CD4-positive, alpha-beta T cell treated with Interleukin-17A for 1 hour (primary cell): ENCODE measurements at regions not wholly inside any gene's neighbourhood (a gene's known extent, or its start where the extent isn't known, plus 50 kb on each side); places are given as distances from the start of the nearest gene placed in this dataset.
A peak's percentile ranks its signal among the peaks of the same experiment; 100 is the strongest.

Experiments used
- DNase-seq: peaks from one replicate; pipeline ENCODE4 v3.0.0-alpha.2; 2020

DNA sequence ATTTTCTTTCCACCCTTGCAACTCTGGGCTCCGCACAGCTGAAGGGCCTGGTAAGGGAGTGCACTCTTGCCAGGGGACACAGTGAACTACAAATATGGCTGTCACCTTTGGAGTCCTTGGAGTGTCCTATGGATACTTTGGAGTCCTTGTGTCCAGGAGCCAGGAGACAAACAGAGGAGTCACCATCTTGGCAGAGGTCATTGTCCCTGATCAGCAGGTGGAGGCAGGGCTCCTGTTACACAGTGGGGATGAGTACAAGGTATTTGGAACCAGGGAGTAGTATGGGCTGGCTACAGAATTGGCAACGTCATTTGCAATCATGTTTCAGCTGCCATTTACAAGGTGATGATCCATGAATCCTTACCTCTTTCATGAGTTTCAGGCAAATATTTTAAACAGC, 132.5 kb downstream of the FAM161A start:
- DNase-seq = no peak

DNA sequence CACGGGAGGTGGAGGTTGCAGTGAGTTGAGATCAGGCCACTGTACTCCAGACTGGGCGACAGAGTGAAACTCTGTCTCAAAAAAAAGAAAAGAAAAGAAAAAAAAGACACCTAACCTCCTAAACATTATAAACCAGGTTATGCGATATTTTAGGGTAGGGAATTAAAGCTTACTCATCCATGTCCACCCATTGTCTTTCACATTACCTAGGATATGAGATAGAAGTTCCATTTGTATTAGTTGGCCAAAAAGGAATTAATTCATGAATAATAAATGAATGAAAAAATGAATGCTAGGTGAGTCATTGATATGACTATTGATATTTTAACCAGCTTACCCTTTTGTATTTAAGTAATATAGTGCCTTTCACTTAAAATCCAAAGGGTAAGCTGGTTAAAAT, 132.9 kb downstream of the FAM161A start:
- DNase-seq = no peak

DNA sequence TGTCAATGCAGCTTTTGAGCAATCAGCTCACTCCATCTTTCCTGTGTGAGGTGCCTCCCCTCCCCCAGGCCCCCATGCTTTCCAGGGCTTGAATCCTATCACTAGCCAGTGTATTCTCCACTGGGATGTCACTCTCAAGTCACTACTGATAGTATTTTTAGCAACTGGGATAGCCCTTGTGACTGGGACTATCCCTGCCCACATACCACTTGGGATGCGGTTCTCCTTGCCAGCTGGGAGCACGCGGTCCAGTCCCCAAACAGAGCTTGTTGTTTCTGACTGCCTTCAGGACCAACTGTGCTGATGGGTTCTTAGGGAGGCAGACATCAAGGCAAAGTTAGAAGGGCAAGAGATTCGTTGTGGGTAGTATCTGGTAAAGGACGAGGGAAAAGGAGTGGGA, 134.9 kb downstream of the FAM161A start:
- no peak for DNase-seq

DNA sequence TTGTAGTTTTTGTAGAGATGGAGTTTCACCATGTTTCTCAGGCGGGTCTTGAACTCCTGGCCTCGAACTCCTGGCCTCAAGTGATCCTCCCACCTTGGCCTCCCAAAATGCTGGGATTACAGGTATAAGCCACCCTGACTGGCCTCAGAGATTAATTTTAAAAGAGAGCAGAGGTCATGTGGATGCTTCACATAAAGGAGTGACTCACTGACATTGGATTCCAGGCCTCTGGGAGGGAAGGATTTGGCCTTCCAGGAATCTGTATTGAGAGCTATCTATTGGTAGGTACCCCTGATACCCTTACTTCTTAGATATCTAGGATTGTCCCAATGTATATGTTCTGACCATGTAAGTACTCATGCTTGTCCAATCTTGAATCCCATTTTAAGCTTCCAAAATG, 138.4 kb downstream of the FAM161A start:
- no peak for DNase-seq

DNA sequence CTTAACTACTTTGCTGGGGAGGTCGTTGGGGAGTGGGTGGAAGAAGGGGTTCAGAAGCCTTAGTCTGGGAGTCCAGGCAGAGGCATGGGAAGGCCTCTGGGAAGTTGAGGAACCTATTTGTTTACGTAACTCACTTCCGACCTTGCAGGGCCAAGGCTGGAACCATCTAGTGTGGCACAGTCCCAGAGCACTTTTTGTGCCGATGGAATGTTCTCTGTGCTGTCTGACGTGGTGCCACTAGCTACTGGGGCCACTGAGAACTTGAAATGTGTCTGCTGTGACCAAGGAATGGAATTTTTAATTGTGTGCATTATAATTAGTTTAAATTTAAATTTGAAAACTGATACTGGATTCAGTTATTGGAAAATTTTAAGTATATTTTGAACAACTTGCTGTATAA, 139.7 kb downstream of the FAM161A start:
- DNase-seq = no peak

DNA sequence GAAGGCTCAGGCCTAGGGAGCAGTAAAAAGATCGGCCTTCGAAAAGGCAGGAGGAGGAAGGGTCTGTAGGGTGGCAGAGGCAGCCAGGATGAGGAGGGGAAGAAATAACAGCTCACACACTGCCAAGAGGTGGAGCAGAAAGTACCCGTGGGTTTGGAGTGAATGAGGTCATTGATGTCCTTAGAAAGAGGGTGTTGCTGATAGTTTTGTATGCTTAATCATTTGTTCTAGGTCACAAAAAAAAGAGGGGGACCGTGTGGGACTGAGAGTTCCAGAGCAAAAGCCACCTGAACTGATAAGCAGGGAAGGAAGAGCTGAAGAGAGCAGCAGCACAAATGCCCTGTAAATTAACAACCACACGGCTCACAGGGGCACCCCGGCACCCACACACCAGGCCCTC, 140.4 kb downstream of the FAM161A start:
- DNase-seq = no peak

DNA sequence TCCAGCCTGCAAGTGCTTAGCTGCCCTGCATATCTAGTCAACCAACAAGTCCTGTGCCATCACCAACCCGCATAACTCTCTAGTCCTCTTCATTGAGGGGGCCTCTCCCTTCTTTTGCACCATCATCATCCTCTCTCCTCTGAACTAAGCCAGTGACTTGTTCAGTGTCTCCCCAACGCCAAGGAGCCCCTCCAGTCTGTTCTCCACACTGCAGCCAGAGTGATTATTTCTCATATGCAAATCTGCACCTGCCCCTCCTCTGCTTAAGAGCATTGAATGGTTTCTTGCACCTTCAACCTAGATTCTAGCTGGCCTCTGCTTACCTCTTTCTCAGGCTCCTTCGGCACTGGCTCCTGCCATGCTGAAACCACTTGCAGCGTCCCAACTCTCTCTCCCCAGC, 141.8 kb downstream of the FAM161A start:
- DNase-seq = no peak

DNA sequence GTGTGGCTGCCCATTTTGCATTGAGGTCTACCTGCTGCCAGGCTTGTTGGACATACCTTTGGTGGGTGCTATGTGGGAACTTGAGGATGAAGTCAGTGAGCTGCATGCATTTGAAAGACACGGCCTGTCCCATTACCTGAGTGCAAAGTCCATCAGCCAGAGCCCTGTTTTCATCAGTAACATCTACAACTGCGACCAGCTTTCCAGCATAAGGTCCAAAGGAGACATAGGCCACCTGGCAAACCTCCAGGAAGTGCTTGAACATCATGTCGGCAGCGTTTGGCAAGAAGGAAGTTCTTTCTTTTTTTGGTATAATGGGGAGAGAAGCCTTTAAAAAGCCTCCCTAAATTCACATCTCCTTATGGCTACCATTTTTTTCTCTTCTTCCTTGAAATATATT, 143.1 kb downstream of the FAM161A start:
- DNase-seq = no peak

DNA sequence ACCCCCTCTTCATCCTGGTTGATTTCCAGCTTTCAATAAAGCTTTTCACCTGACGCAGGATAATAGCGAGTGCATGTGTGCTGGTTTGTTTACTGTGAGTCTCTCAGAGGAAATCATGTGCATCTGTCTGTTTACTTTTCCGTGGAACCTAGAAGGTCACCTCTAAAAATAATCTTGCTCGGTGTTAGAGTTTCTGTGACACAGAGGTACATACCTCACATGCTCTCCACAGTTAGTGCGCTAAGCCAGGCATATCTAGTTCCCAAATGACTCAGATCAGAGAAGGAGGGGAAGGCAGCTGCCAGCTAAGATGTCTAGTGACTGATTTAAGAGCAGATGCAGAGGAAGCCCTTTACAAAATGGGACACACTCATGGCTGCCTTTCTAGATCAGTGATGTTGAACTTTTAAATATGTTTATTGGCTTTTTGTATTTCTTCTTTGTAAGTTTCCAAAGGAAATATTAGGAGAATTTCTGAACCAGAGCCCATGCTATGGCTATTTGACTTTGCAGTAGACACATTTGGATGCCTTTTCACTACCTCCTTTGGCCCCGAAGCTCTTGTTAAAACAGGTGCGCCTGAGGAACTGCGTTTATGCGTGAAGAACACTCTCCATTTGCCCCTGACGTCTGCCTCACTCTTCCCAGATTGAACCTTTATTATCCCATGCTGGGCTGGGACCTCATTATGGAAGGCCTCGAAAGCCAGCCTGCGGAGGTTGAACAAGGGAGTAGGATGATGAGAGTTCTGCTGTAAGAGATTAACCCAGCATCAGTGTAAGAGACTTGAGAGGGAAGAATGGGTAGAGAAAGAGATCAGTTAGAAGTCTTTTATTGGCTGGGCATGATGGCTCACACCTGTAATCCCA, 145.6 kb downstream of the FAM161A start:
- DNase-seq = no peak

DNA sequence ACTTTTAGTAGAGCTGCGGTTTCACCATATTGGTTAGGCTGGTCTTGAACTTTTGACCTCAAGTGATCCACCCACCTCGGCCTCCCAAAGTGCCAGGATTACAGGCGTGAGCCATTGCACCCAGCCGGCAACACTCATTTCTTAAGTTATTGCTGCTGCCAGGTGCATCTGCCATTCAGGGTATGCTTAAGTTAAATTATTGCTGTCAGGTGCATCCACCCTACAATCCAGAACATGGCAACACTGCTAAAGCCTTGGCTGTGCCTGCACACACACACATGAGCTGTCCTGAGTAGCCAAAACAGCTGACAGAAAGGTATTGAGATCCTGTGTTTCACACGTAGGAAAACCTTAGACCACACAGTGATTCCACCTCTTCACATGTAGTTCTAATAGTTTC, 148.2 kb downstream of the FAM161A start:
- DNase-seq = no peak

DNA sequence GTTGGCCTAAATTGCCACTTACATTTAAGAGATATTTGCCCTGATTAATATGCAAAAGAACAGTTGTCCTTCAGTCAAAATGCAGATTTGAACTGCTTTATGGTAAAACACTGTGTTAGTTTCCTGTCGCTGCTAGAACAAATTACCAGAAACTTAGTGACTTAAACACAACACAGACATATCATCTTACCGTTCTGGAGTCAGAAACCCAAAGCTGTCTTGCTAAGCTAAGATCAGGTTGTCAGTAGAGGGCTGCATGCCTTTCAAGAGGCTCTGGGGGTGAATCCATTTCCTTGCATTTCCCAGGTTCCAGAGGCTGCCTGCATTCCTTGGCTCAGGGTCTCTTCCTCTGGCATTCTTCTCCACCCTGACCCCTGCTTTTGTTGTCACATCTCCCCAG, 149.5 kb downstream of the FAM161A start:
- DNase-seq = no peak

DNA sequence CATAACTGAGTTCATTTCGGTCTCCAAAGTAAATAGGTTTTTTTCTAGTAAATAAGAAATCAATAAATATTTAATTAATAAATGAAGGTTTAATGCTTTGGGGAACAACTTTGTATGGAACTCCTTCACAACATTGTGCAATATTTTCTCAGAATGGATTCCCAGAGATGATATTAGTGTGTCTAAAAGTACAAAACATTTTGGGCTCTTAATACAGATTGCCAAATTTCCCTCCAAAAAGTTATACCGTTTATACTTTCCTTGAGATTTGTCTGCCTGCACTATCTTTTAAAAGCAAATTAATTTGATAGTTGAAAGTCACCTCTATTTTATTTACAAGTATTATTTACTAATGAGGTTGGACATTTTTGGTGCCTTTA, 151.8 kb downstream of the FAM161A start:
- no peak for DNase-seq

DNA sequence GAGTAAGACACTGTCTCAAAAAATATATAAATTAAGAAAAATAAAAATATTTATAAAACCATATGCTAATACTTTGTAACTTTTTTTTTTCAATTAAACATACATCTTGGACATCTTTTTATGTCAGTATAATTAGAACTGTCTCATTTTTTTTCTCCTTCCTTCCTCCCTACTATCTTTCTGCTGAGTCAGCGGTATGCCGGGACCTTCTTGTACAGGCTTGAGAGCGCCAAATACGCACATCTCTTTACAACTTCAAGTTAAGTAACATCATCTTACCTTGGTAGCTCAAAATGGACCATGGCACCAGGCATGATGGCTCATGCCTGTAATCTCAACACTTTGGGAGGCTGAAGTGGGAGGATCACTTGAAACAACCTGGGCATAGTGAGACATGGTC, 153.4 kb downstream of the FAM161A start:
- no peak for DNase-seq

DNA sequence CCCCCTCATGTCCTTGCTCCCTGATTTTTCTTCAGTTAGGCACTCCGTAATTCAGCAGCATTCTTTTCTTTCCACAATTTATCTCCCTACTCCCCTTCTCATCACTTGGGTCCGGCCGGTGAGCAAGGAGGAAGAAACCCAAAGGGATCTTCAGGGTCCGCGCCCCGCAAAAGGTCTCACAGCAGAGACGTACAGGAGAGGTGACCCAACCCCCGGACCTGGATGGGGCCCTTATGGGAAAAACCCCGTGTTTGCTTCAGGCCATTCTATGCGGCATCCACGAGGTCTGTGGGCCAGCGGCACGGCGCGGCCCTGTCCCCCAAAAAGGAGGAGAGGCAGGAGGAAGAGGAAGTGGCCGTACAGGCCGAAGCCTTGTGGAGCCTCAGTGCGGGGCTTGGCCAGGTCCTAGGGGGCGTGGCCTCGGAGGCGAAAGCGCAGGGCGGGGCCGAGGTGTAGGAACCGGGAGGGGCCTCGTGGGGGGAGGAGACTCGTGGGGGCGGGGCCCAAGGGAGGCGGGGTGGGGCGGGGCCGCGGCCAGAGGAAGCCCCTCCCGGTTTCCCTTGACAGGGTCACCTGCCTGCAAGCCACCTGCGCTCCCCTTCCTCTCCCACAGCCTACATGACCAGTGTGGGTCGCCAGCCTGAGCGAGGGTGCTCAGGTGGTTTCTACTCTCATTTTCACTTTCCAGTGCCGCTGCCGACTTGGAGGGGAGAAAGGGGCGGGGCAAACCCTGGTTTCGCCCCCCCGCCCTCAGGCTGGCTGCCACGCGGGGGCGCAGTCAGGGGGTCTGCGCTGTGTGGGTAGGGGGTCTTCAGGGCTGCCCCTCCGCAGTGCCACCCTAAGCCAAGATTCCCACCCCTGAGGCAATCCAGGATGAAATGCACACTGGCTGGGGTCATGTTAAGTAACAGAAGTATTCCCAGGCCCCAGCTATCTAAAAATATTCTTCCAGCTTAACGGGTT, 156.4 kb upstream of the XPO1 start:
- peak; percentile 86 for DNase-seq

DNA sequence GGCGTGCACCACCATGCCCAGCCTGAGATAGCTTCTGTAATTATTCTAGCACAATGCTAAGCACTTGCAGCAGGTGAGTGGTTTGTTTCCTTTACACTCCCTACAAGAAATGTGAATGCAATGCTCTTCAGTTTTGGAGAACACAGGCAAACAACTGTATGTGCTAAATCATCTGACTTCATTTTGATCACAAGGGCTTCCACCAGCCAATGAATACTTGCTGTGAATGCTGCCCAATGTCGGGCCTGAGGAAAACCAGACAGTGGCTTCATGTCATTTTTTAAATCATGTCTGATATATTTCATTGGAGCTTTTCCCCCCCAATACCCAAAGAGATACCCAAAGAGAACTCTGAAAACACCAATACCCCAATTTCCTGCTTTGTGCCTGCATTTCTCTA, 155.6 kb upstream of the XPO1 start:
- peak; percentile 8 for DNase-seq

DNA sequence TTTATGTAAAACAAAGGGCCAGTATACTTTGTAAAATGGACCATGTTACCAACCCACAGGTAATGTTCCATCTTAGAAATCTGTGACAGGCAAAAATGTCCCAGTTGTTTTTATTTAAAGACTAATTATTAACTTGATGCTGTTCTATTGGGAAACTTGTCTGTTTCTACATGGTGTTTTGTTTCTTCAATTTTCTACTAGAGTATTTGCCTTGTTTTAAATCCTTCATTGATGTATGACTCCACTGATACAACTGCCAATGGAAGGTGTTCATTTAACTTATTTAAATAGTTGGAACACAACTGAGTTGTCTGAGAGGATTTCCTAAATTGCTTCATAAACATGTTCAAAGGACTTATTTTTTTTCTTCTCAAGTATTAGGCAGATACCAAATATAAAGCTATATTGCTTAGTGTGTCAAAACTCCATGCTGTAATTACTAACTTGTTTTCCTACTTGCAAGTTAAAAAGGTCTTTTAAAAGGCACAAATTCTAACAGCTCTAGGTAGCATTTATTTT, 152.0 kb upstream of the XPO1 start:
- DNase-seq = no peak

DNA sequence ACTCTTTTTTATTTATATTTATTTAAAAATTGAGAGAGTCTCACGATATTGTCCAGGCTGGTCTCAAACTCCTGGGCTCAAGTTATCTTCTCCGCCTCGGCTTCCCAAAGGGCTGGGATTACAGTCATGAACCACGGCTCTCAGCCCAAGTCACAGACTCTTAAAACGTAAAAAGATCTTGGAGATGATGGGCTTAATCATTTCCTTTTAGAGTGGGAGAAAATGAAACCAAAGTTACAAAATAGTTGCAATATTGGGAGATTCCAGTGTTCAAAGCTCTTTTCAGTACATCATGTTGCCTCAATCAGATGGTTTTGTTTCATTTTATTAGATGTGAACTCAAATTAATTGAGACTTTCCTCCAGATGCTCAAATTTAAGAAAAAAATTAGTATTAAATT, 151.4 kb upstream of the XPO1 start:
- DNase-seq = no peak

DNA sequence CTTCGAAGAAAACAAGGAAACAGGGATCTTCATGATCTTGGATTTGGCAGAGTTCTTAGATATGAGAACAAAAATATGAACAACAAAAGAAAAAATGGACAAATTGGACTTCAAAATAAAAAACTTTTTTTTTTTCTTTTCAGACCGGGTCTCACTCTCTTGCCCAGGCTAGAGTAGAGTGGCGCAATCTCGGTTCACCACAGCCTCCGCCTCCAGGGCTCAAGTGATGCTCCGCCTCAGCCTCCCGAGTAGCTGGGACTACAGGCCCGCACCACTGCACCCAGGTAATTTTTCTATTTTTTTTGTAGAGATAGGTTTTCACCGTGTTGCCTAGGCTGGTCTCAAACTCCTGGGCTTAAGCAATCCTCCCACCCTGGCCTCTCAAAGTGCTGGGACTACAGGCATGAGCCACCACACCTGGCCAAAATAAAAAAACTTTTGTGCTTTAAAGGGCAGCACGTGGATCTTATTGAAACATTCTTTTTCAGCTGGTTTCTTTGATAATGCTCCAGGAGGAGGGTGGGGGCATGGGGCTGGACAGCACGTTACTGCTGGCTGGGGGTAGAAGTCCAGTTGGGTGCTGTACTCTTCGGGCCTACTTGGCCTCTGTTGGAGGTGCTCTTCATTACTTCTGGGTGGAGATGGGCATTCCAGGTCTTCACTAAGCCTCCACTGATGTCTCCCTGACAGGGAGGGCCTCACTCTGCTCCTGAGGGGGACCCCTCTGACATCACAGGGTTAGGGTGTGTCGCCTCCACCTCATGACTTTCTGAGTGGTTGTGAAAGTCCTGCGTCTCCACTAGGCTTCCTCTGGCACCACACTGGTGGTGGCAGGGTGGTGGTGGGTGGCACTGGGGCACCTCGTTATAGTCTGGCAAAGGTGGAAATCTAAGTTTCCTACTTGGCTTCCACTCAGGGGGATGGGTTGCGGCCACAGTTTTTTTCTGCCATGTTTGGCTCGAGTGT, 150.5 kb upstream of the XPO1 start:
- no peak for DNase-seq

DNA sequence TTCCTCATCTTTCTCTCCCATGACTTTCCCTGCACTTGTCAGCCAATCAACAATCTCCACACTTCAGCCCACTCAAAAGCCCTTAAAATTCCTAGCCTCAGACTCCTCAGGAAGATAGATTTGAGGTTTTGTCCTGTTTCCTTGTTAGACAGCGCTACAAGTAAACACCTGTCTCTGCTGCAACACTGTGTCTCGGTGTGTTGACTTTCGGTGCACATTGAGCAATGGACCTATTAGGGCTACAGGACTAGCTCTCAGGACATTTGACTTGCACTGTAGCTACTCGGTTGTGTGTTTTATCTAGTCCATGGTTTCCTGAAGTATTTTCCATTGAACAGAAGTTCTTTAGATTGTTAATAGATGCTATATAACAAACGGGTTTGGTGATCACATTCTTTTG, 140.9 kb upstream of the XPO1 start:
- DNase-seq = no peak

DNA sequence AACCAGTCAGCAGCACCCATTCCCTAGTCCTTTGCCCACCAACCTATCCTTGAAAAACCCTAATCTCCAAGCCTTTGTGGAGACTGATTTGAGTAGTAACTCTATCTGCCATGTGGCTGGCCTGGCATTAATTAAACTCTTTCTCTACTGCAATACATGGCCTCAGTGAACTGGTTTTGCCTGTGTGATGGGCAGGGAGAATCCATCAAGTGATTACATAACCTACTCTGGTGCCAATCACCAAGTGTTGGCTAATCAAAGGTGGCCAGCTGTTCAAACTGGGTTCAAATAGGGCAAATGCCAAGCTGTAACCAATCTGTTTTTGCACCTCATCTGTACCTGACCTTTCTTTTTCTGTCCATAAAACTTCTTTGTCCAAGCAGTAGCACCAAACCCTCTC, 139.8 kb upstream of the XPO1 start:
- no peak for DNase-seq

DNA sequence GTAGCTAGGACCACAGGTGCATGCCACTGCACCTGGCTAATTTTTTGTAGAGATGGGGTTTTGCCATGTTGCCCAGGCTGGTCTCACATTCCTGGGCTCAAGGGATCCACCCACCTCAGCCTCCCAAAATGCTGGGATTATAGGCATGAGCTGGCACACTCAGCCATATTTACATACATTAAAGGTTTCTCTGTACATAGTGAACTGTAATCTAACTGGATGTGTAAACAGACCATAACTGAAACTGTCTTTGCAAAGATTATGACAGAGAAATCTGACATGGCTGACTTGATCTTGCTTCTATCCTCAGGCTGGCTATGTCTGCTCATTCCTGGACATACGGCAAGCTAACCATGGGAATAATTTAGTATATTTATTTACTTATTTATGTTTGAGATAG, 139.2 kb upstream of the XPO1 start:
- no peak for DNase-seq

DNA sequence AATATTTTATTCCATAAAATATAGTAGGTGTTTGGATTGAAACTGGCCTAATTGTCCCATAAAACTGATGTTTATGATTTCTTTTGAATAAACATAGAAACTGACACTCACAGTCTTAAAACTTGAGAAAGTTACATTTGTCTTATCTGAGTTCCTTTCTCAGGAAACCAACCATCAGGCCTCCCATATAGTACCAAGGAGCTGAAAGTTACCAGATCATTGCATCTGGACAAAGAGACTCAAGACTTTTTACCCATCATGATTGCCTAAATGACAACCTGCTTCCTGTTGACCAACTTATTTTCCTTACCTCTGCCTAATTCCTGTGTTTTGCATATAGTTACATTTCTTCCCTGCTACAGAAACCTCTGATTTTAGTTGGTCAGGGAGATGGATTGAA, 137.0 kb upstream of the XPO1 start:
- DNase-seq = no peak
